ENCODE measurements at regions not wholly inside any gene's neighbourhood (a gene's known extent, or its start where the extent isn't known, plus 50 kb on each side); places are given as distances from the start of the nearest gene placed in this dataset.
"Not testable (repeated sequence)": the region's sequence is repeated elsewhere in the genome, so short reads cannot be mapped to it uniquely, and the experiment has no call there.

- no peak for DNase-seq (ENCODE audit: low read depth, low spot score)
- Histone ChIP-seq H3K9ac (ENCODE audit: insufficient read length) (no peak overlapping the region), H3K9me3 (ENCODE audit: low read depth, low read length) (no peaks in the 10 kb centered on the region), H3K27ac (no peak overlapping the region), H3K4me3 (no peak overlapping the region), H3K36me3 (ENCODE audit: insufficient read depth, low read length) (no peaks in the 10 kb centered on the region)
- TF ChIP-seq FOXP2 (optimal IDR thresholded peaks at IDR 0.05; ENCODE audit: control extremely low read depth, extremely low read length, insufficient read depth): no peak
- no peak for TF ChIP-seq EZH2 (IDR thresholded peaks at IDR 0.05)
- TF ChIP-seq POLR2AphosphoS5 (IDR thresholded peaks at IDR 0.05; ENCODE audit: borderline replicate concordance, low read depth, low read length): no peak
Observed at GRCh38 chr2:242044313-242044590, 174.7 kb downstream of the RTP5 start.

DNA sequence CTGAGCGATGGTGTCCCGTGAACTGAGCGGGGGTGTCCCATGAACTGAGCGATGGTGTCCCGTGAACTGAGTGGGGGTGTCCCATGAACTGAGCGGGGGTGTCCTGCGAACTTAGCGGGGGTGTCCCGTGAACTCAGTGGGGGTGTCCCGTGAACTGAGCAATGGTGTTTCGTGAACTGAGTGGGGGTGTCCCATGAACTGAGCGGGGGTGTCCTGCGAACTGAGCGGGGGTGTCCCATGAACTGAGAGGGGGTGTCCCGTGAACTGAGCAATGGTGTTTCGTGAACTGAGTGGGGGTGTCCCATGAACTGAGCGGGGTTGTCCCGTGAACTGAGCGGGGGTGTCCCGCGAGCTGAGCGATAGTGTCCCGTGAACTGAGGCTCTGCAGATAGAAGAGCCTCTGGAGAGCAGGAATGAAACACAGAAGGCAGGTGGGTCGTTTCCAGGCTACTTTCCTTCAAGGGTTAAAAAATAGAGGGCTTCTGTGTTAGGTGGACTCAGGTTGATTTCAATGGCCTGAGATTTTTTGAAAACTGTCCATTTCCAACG, 176.1 kb downstream of the RTP5 start:
- not testable (repeated sequence) for H3K27ac ChIP-seq; H3K36me3 ChIP-seq (ENCODE audit: insufficient read depth, low read length); H3K9me3 ChIP-seq (ENCODE audit: low read depth, low read length)

GRCh38 chr2:242046206-242046826, 176.8 kb downstream of the RTP5 start:
- Histone ChIP-seq H3K4me3 (no peak overlapping the region), H3K36me3 (ENCODE audit: insufficient read depth, low read length) (no peaks in the 10 kb centered on the region), H3K27ac (no peak overlapping the region), H3K9me3 (ENCODE audit: low read depth, low read length) (no peaks in the 10 kb centered on the region), H3K9ac (ENCODE audit: insufficient read length) (no peak overlapping the region)
- DNase-seq (ENCODE audit: low read depth, low spot score): no peak
- TF ChIP-seq POLR2AphosphoS5 (IDR thresholded peaks at IDR 0.05; ENCODE audit: borderline replicate concordance, low read depth, low read length) (no peak), FOXP2 (optimal IDR thresholded peaks at IDR 0.05; ENCODE audit: control extremely low read depth, extremely low read length, insufficient read depth) (no peak), EZH2 (IDR thresholded peaks at IDR 0.05) (no peak)

More for the DNA sequence above, 176.1 kb downstream of the RTP5 start:
- H3K4me3 ChIP-seq; H3K9ac ChIP-seq (ENCODE audit: insufficient read length); DNase-seq (ENCODE audit: low read depth, low spot score): not testable (repeated sequence)

DNA sequence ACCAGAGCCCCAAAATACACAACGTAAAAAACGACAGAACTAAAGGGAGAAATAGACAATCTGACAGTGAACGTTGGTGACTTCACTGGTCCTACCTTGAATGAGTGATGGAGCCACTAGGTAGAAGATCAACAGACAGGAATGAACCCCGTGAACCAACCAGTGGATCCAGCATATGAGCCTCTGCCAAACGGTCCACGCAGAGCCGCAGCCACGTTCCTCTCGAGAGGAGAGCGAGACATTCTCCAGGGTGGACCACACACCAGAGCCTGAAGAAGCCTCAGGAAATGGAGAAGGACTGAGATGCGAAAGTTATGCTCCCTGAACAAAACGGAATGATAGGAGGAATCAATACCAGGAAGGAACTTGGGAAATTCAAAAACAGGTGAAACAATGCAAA, 178.4 kb downstream of the RTP5 start:
- H3K27ac ChIP-seq: no peak overlapping the region
- no peaks in the 10 kb centered on the region for H3K36me3 ChIP-seq (ENCODE audit: insufficient read depth, low read length)
- TF ChIP-seq EZH2 (IDR thresholded peaks at IDR 0.05): no peak
- TF ChIP-seq POLR2AphosphoS5 (IDR thresholded peaks at IDR 0.05; ENCODE audit: borderline replicate concordance, low read depth, low read length): no peak
- TF ChIP-seq FOXP2 (optimal IDR thresholded peaks at IDR 0.05; ENCODE audit: control extremely low read depth, extremely low read length, insufficient read depth): no peak
- no peak overlapping the region for H3K9ac ChIP-seq (ENCODE audit: insufficient read length)
- H3K9me3 ChIP-seq (ENCODE audit: low read depth, low read length): no peaks in the 10 kb centered on the region
- DNase-seq (ENCODE audit: low read depth, low spot score): no peak
- no peak overlapping the region for H3K4me3 ChIP-seq

- no peak overlapping the region for H3K4me3 ChIP-seq
- TF ChIP-seq POLR2AphosphoS5 (IDR thresholded peaks at IDR 0.05; ENCODE audit: borderline replicate concordance, low read depth, low read length) (no peak), FOXP2 (optimal IDR thresholded peaks at IDR 0.05; ENCODE audit: control extremely low read depth, extremely low read length, insufficient read depth) (no peak), EZH2 (IDR thresholded peaks at IDR 0.05) (no peak)
- DNase-seq (ENCODE audit: low read depth, low spot score): no peak
- H3K9ac ChIP-seq (ENCODE audit: insufficient read length): no peak overlapping the region
- H3K9me3 ChIP-seq (ENCODE audit: low read depth, low read length): no peaks in the 10 kb centered on the region
- no peaks in the 10 kb centered on the region for H3K36me3 ChIP-seq (ENCODE audit: insufficient read depth, low read length)
- H3K27ac ChIP-seq: no peak overlapping the region
Observed at GRCh38 chr2:242048479-242048878, 178.9 kb downstream of the RTP5 start.

GRCh38 chr2:242049492-242049891, 180.0 kb downstream of the RTP5 start:
- not testable (repeated sequence) for H3K27ac ChIP-seq; H3K4me3 ChIP-seq; DNase-seq (ENCODE audit: low read depth, low spot score); H3K9me3 ChIP-seq (ENCODE audit: low read depth, low read length); H3K9ac ChIP-seq (ENCODE audit: insufficient read length); H3K36me3 ChIP-seq (ENCODE audit: insufficient read depth, low read length)

- Histone ChIP-seq H3K4me3 (peak overlapping the region; percentile 37), H3K36me3 (ENCODE audit: insufficient read depth, low read length) (no peaks in the 10 kb centered on the region), H3K9me3 (ENCODE audit: low read depth, low read length) (no peaks in the 10 kb centered on the region), H3K9ac (ENCODE audit: insufficient read length) (no peak overlapping the region), H3K27ac (peak overlapping the region; percentile 89)
- TF ChIP-seq EZH2 (IDR thresholded peaks at IDR 0.05): no peak
- TF ChIP-seq POLR2AphosphoS5 (IDR thresholded peaks at IDR 0.05; ENCODE audit: borderline replicate concordance, low read depth, low read length): no peak
- no peak for TF ChIP-seq FOXP2 (optimal IDR thresholded peaks at IDR 0.05; ENCODE audit: control extremely low read depth, extremely low read length, insufficient read depth)
- DNase-seq (ENCODE audit: low read depth, low spot score): peak; percentile 57
Observed at GRCh38 chr2:242051463-242051862, 181.9 kb downstream of the RTP5 start.

DNA sequence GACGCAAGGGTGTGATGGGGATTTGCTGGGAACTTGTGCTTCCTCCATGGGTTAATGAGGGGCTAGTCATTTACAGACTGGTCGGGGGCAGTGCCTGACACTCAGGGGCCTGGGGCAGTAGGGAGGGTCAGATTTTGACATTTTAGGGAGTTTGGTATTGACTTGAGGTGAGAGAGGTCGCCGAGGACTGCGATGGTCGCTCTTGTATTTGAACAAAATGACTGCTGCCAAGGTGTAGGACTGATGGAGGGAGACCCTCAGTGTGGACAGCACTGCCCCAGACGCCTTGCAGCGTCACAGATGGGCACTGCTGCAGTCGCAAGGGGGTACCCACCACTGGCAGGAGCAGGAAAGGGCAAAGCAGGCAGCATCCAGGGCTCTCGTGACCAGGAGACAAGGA, 182.9 kb downstream of the RTP5 start:
- H3K9ac ChIP-seq (ENCODE audit: insufficient read length): no peak overlapping the region
- no peak overlapping the region for H3K4me3 ChIP-seq
- TF ChIP-seq EZH2 (IDR thresholded peaks at IDR 0.05) (no peak), FOXP2 (optimal IDR thresholded peaks at IDR 0.05; ENCODE audit: control extremely low read depth, extremely low read length, insufficient read depth) (no peak), POLR2AphosphoS5 (IDR thresholded peaks at IDR 0.05; ENCODE audit: borderline replicate concordance, low read depth, low read length) (no peak)
- no peak overlapping the region for H3K27ac ChIP-seq
- no peaks in the 10 kb centered on the region for H3K36me3 ChIP-seq (ENCODE audit: insufficient read depth, low read length)
- H3K9me3 ChIP-seq (ENCODE audit: low read depth, low read length): no peaks in the 10 kb centered on the region
- DNase-seq (ENCODE audit: low read depth, low spot score): no peak

GRCh38 chr2:242053921-242054320, 184.4 kb downstream of the RTP5 start:
- no peaks in the 10 kb centered on the region for H3K9me3 ChIP-seq (ENCODE audit: low read depth, low read length)
- H3K9ac ChIP-seq (ENCODE audit: insufficient read length): no peak overlapping the region
- TF ChIP-seq FOXP2 (optimal IDR thresholded peaks at IDR 0.05; ENCODE audit: control extremely low read depth, extremely low read length, insufficient read depth): no peak
- TF ChIP-seq EZH2 (IDR thresholded peaks at IDR 0.05): no peak
- TF ChIP-seq POLR2AphosphoS5 (IDR thresholded peaks at IDR 0.05; ENCODE audit: borderline replicate concordance, low read depth, low read length): no peak
- H3K36me3 ChIP-seq (ENCODE audit: insufficient read depth, low read length): no peaks in the 10 kb centered on the region
- H3K4me3 ChIP-seq: no peak overlapping the region
- DNase-seq (ENCODE audit: low read depth, low spot score): no peak
- H3K27ac ChIP-seq: no peak overlapping the region
